ENCODE measurements at regions not wholly inside any gene's neighbourhood (a gene's known extent, or its start where the extent isn't known, plus 50 kb on each side); places are given as distances from the start of the nearest gene placed in this dataset.

DNA sequence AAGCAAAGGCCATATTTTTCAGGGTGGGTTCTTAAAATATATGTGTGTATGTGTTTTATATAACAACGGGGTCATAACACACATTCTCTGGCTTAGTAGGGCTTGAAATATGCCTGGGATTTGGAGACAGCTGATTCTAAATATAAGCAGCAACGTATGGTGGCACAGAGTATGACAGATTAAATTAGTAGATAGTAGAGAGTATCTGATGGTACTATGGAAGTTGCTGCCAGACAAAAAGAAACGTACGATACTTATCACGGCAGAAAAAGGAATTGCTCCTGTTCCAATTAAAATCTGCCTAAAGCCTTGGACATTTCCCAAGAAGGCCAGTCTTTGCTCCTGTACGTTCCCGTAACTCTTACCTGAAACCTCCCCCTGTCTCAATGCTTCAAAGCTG lies 607.9 kb upstream of the ID2 start:
- no peaks in the 10 kb centered on the region for H3K9me3 ChIP-seq (ENCODE audit: control insufficient read depth, low read length)
- H3K4me3 ChIP-seq (ENCODE audit: extremely low read depth, insufficient read depth, low read length, poor library complexity, severe bottlenecking): no peak overlapping the region
- no peaks in the 10 kb centered on the region for H3K4me1 ChIP-seq (ENCODE audit: control insufficient read depth, insufficient read depth, low read length, poor library complexity, severe bottlenecking)
- WGBS, 2 experiments (ENCODE audit: insufficient coverage in 2 of 2): 93 to 99% methylated on average over 7 of the region's 7 CpGs
- H3K27ac ChIP-seq (ENCODE audit: low read depth, low read length, severe bottlenecking): no peak overlapping the region
- no peaks in the 10 kb centered on the region for H3K36me3 ChIP-seq (ENCODE audit: control insufficient read depth, insufficient read depth, low read length)

DNA sequence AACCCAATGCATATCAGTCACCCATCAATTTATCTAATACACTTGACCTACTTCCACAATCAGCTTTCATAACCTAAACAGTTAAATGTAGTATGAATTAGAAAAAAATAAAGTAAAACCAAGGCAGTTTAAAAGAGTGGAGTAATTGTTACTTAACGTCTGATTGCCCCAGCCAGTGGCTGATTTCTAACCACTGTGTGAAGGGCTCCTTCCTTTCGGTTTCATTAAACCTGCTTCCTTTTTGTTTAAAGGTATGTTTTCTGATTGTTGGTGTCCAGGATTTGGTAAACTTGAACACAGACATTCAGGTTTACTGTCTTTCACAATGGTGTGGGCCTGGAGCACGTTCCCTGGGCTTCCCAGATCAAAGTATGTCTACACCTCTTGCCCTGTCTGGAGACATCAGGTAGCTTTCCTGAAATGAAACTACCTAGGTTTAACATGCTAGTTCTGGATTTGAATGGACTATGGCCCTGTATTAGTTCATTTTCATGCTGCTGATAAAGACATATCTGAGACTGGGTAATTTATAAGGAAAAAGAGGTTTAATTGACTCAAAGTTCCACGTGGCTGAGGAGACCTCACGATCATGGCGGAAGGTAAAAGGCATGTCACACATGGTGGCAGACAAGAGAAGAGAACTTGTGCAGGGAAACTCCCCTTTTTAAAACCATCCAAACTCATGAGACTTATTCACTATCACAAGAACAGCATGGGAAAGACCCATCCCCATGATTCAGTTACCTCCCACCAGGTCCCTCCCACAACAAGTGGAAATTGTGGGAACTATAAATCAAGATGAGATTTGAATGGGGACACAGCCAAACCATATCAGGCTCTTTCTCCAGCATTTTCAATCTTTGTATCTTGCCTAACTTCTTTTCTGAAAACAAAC lies 605.2 kb upstream of the ID2 start:
- WGBS, 2 experiments (ENCODE audit: insufficient coverage in 2 of 2): 29 to 72% methylated on average over 2 to 3 of the region's 6 CpGs

DNA sequence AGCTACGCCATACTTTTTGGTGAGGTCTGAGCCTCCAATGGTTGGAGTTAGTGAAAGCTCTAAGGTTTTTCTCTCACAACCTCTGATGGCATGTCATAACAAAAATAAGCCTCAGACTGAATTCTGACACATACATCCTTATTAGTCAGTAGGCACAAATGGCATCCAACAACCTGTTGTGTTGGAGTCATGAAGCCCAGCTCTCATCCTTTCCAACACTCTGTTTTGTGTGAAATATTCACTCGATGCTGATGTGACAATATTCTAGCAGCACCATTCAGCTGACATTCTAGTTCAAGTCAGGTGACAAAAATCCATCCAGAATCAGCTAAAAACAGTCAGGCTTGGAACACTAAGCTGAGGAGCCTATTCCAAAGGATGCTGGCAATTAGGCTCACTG lies 603.2 kb upstream of the ID2 start:
- no peaks in the 10 kb centered on the region for H3K36me3 ChIP-seq (ENCODE audit: control insufficient read depth, insufficient read depth, low read length)
- no peak overlapping the region for H3K27ac ChIP-seq (ENCODE audit: low read depth, low read length, severe bottlenecking)
- H3K4me1 ChIP-seq (ENCODE audit: control insufficient read depth, insufficient read depth, low read length, poor library complexity, severe bottlenecking): no peaks in the 10 kb centered on the region
- H3K4me3 ChIP-seq (ENCODE audit: extremely low read depth, insufficient read depth, low read length, poor library complexity, severe bottlenecking): no peak overlapping the region
- H3K9me3 ChIP-seq (ENCODE audit: control insufficient read depth, low read length): no peaks in the 10 kb centered on the region
- 100% methylated on average over 1 of the region's 2 CpGs; no CpG with 5 or more reads in 1 of the 2 experiments for WGBS, 2 experiments (ENCODE audit: insufficient coverage in 2 of 2)

More for the DNA sequence above, 605.2 kb upstream of the ID2 start:
- Histone ChIP-seq H3K4me1 (ENCODE audit: control insufficient read depth, insufficient read depth, low read length, poor library complexity, severe bottlenecking) (no peaks in the 10 kb centered on the region), H3K36me3 (ENCODE audit: control insufficient read depth, insufficient read depth, low read length) (no peaks in the 10 kb centered on the region), H3K4me3 (ENCODE audit: extremely low read depth, insufficient read depth, low read length, poor library complexity, severe bottlenecking) (no peak overlapping the region), H3K9me3 (ENCODE audit: control insufficient read depth, low read length) (no peaks in the 10 kb centered on the region), H3K27ac (ENCODE audit: low read depth, low read length, severe bottlenecking) (no peak overlapping the region)

DNA sequence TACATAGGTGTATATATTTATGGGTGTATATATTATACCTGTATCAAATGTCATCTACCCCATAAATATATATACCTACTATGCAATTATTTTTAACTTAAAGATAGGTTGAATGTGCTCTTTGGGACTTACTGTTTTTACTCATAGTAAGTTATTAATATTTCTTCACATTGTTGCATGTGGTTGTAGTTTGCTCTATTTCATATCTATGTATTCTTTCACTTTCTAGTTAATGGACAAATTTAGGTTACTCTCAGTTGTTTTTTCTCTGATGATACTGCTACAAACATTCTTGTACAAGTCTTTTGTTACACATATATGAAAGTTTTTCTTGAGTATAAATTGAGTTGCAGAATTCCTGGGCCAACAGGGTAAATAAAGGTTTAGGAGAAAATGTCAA lies 601.8 kb upstream of the ID2 start:
- no peaks in the 10 kb centered on the region for H3K36me3 ChIP-seq (ENCODE audit: control insufficient read depth, insufficient read depth, low read length)
- no peak overlapping the region for H3K27ac ChIP-seq (ENCODE audit: low read depth, low read length, severe bottlenecking)
- H3K4me3 ChIP-seq (ENCODE audit: extremely low read depth, insufficient read depth, low read length, poor library complexity, severe bottlenecking): no peak overlapping the region
- no peaks in the 10 kb centered on the region for H3K9me3 ChIP-seq (ENCODE audit: control insufficient read depth, low read length)
- no peaks in the 10 kb centered on the region for H3K4me1 ChIP-seq (ENCODE audit: control insufficient read depth, insufficient read depth, low read length, poor library complexity, severe bottlenecking)

DNA sequence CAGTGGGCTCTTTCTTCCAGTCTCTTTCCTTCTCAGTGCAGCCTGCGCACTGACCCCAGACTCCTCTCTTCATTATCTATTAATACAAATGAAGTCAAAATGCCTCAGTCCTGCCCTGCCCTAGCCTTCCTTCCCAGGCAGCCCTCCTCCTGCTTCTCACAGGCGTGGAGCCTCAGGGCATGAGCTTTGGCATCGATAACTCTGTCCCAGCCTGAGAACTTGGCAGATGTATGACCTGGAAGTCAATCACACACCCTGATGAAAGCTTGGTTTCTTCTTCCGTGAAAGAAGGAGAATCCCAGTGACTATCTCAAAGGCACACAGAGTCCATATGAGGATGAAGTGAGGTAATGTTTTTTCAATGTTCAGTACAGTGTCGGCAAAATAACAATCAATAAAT lies 600.7 kb upstream of the ID2 start:
- Histone ChIP-seq H3K36me3 (ENCODE audit: control insufficient read depth, insufficient read depth, low read length) (no peaks in the 10 kb centered on the region), H3K4me1 (ENCODE audit: control insufficient read depth, insufficient read depth, low read length, poor library complexity, severe bottlenecking) (no peaks in the 10 kb centered on the region), H3K9me3 (ENCODE audit: control insufficient read depth, low read length) (no peaks in the 10 kb centered on the region), H3K27ac (ENCODE audit: low read depth, low read length, severe bottlenecking) (no peak overlapping the region), H3K4me3 (ENCODE audit: extremely low read depth, insufficient read depth, low read length, poor library complexity, severe bottlenecking) (no peak overlapping the region)
- WGBS, 2 experiments (ENCODE audit: insufficient coverage in 2 of 2): 95 to 98% methylated on average over 4 of the region's 5 CpGs

DNA sequence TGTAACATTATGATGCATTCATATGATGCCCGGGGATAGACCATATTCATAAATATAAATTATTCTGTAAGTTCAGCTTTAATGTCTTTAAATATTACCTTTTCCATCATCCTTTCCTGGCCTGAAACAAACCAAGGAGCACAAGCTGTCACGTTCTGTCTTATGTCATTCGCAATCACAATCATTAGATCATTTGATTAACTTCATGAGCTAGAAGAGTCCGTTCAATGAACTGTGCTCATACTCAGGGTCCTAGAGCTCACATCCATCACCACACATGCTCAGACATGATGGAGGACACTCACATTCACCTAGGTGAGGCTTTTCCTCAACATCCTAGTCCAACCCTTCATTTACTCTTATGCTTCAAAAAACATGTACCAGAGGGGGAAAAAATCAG lies 599.0 kb upstream of the ID2 start:
- Histone ChIP-seq H3K4me3 (ENCODE audit: extremely low read depth, insufficient read depth, low read length, poor library complexity, severe bottlenecking) (no peak overlapping the region), H3K4me1 (ENCODE audit: control insufficient read depth, insufficient read depth, low read length, poor library complexity, severe bottlenecking) (peaks cover 6% of the 10 kb centered on the region), H3K36me3 (ENCODE audit: control insufficient read depth, insufficient read depth, low read length) (no peaks in the 10 kb centered on the region), H3K27ac (ENCODE audit: low read depth, low read length, severe bottlenecking) (no peak overlapping the region), H3K9me3 (ENCODE audit: control insufficient read depth, low read length) (no peaks in the 10 kb centered on the region)
- WGBS, 2 experiments (ENCODE audit: insufficient coverage in 2 of 2): 89 to 100% methylated on average over 2 to 3 of the region's 4 CpGs

DNA sequence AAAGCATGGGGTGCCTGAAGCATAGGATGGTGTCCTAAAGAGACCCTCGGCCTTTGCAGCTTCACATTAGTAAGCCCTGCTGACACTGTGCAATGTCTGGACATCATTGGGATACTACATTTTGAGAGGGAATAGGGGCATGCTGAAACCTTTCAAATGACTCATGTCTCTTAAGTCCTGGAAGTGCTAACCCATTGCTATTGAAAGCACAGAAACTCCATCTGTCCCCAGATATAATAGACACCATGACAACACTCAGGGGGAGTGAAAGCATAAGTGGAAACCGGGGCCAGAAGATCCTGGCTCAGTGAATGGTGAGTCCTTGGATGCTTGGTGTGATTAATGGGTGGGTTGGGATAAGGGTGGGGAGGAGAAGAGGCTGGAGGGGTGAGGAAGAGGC lies 595.5 kb upstream of the ID2 start:
- Histone ChIP-seq H3K36me3 (ENCODE audit: control insufficient read depth, insufficient read depth, low read length) (no peaks in the 10 kb centered on the region), H3K27ac (ENCODE audit: low read depth, low read length, severe bottlenecking) (no peak overlapping the region), H3K9me3 (ENCODE audit: control insufficient read depth, low read length) (no peaks in the 10 kb centered on the region), H3K4me1 (ENCODE audit: control insufficient read depth, insufficient read depth, low read length, poor library complexity, severe bottlenecking) (peaks cover 12% of the 10 kb centered on the region), H3K4me3 (ENCODE audit: extremely low read depth, insufficient read depth, low read length, poor library complexity, severe bottlenecking) (no peak overlapping the region)
- 84 to 85% methylated on average over 2 of the region's 2 CpGs for WGBS, 2 experiments (ENCODE audit: insufficient coverage in 2 of 2)

DNA sequence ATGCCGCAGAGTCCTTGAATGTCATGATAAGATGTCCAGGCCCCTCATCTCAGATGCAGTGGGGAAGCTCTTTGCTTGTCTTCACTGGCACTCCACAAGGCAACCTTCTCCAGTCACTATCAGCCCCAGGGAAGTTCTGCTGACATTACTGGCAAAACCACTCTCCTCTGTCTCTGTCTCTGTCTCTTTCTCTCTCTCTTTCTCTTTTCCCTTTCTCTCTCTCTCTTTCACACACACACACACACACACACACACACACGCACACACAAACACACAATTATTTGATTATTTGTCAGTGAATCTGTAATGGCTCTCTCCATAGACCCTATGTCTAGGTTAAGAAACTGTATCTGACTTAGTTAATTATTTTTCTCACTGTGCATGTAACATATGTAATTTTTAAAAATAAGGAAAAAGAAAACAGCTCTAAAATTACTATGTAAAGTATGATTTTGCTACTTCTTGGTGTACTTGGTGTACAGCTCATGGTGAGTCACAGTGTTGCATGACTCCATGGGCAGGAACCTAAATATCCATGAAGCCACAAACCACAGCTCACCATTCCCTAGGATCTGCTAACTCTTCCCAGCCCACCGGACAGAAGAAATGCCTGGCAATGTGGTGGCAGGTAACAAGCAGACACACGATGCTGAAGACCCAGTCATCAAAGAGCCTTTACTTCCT lies 594.9 kb upstream of the ID2 start:
- 85% methylated on average over 3 of the region's 4 CpGs for WGBS, 2 experiments (ENCODE audit: insufficient coverage in 2 of 2)
- Histone ChIP-seq H3K4me1 (ENCODE audit: control insufficient read depth, insufficient read depth, low read length, poor library complexity, severe bottlenecking) (peaks cover 12% of the 10 kb centered on the region), H3K36me3 (ENCODE audit: control insufficient read depth, insufficient read depth, low read length) (no peaks in the 10 kb centered on the region), H3K4me3 (ENCODE audit: extremely low read depth, insufficient read depth, low read length, poor library complexity, severe bottlenecking) (no peak overlapping the region), H3K9me3 (ENCODE audit: control insufficient read depth, low read length) (no peaks in the 10 kb centered on the region), H3K27ac (ENCODE audit: low read depth, low read length, severe bottlenecking) (no peak overlapping the region)

DNA sequence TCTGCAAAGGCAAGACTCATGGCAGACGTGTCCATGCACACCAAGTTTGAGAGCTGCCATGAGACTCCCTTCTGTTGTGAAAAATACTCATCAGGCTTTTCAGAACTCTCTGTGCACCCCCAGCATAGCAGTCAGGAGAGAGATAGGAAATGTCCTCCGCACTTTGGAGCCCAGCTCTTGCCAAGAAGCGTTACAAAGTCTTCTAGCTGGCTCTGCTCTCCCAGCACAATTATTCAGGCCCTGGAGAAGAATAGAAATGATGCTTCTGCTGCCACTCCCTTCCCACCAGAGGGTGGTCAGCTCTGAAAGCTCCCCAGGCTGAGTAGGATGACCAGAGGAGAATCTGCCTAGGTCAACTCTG lies 594.4 kb upstream of the ID2 start:
- WGBS, 2 experiments (ENCODE audit: insufficient coverage in 2 of 2): 80 to 86% methylated on average over 1 to 3 of the region's 3 CpGs

DNA sequence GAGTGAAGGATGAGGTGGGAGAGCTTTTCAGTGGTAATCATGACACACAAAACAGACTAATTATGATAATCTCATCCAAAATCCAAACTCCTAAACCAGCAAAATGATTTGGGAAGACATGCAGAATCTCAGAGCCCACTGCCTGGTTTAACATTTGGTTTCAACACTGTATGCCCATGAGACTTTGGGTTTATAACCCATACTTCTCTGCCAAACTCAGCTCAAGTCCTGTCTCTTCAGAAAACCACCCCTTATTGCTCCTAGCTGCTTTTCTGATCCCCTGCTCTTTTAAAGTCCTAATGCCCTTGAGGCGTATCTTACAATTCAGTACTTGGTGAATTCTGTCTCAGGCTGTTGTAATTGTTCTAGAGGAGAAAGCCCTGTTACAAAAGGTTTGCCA lies 593.0 kb upstream of the ID2 start:
- no CpG with 5 or more reads among the region's 1 CpG for WGBS, 2 experiments (ENCODE audit: insufficient coverage in 2 of 2)
- H3K27ac ChIP-seq (ENCODE audit: low read depth, low read length, severe bottlenecking): no peak overlapping the region

More for the DNA sequence above, 594.4 kb upstream of the ID2 start:
- Histone ChIP-seq H3K4me3 (ENCODE audit: extremely low read depth, insufficient read depth, low read length, poor library complexity, severe bottlenecking) (no peak overlapping the region), H3K4me1 (ENCODE audit: control insufficient read depth, insufficient read depth, low read length, poor library complexity, severe bottlenecking) (peaks cover 12% of the 10 kb centered on the region), H3K27ac (ENCODE audit: low read depth, low read length, severe bottlenecking) (no peak overlapping the region), H3K9me3 (ENCODE audit: control insufficient read depth, low read length) (no peaks in the 10 kb centered on the region), H3K36me3 (ENCODE audit: control insufficient read depth, insufficient read depth, low read length) (no peaks in the 10 kb centered on the region)

DNA sequence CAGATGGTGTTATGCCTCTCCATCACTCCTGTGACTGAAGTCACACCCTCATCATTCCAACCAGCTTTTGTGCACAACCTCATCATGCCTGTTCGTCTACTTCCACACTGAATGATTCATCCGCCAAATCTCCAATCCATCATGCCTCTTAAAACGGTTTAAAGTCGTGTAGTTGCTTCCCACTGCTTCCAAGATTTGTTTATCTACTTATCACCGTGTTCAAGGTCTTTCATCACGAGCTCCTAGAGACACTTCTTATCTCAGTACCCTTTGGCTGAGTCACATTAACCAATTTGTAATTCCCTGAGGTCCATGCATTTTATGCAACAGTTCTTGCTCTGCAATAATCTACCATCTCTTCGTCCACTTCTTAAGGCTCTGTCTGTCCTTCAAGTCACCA lies 592.3 kb upstream of the ID2 start:
- 75 to 86% methylated on average over 7 of the region's 7 CpGs for WGBS, 2 experiments (ENCODE audit: insufficient coverage in 2 of 2)
- H3K4me3 ChIP-seq (ENCODE audit: extremely low read depth, insufficient read depth, low read length, poor library complexity, severe bottlenecking): no peak overlapping the region
- H3K36me3 ChIP-seq (ENCODE audit: control insufficient read depth, insufficient read depth, low read length): no peaks in the 10 kb centered on the region
- H3K9me3 ChIP-seq (ENCODE audit: control insufficient read depth, low read length): no peaks in the 10 kb centered on the region
- no peak overlapping the region for H3K27ac ChIP-seq (ENCODE audit: low read depth, low read length, severe bottlenecking)
- H3K4me1 ChIP-seq (ENCODE audit: control insufficient read depth, insufficient read depth, low read length, poor library complexity, severe bottlenecking): peaks cover 12% of the 10 kb centered on the region

More for the DNA sequence above, 593.0 kb upstream of the ID2 start:
- Histone ChIP-seq H3K36me3 (ENCODE audit: control insufficient read depth, insufficient read depth, low read length) (no peaks in the 10 kb centered on the region), H3K4me1 (ENCODE audit: control insufficient read depth, insufficient read depth, low read length, poor library complexity, severe bottlenecking) (peaks cover 12% of the 10 kb centered on the region), H3K4me3 (ENCODE audit: extremely low read depth, insufficient read depth, low read length, poor library complexity, severe bottlenecking) (no peak overlapping the region), H3K9me3 (ENCODE audit: control insufficient read depth, low read length) (no peaks in the 10 kb centered on the region)

Measured in mesodermal cell (in vitro differentiated cells).